NB4 (cell line): ENCODE measurements at regions not wholly inside any gene's neighbourhood (a gene's known extent, or its start where the extent isn't known, plus 50 kb on each side); places are given as distances from the start of the nearest gene placed in this dataset.

ENCODE experiments used
- CTCF ChIP-seq: IDR thresholded peaks from one replicate; pipeline ENCODE4 v1.5.1; 2012; ENCODE audit warnings: low read depth, low read length
- MYC ChIP-seq: IDR thresholded peaks from 2 replicates; pipeline ENCODE4 v1.6.1; 2011; ENCODE audit warnings: low read depth, low read length
- POLR2A ChIP-seq: IDR thresholded peaks from 2 replicates; pipeline ENCODE4 v1.6.1; 2011; ENCODE audit warnings: mild to moderate bottlenecking; ENCODE audit not compliant: insufficient read length; ENCODE audit errors: extremely low read depth
- TF ChIP-seq, protein P1 (sequence below): IDR thresholded peaks from 2 replicates; pipeline ENCODE4 v1.6.1; 2011; ENCODE audit warnings: low read depth, low read length

DNA sequence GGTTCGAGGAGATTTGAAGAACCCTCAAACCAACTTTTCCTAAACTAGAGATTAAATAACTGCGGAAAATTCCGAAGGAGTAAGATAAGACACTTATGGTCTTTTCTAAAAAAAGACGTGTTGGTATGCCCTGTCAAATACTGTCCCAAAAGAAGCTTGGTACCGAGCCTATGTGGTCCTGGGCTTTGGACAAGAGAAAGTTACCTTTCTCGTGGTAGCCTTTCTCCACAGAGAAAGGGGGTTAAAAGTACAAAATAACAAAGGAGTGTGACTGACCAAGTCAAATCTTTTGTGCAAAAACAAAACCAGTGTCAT is 56.2 kb upstream of the JCAD start:
- TF ChIP-seq CTCF (no peak), MYC (no peak), POLR2A (no peak)
- TF ChIP-seq, protein P1, sequence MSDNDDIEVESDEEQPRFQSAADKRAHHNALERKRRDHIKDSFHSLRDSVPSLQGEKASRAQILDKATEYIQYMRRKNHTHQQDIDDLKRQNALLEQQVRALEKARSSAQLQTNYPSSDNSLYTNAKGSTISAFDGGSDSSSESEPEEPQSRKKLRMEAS, result no peak
